Neural cell (in vitro differentiated cells): ENCODE measurements at regions not wholly inside any gene's neighbourhood (a gene's known extent, or its start where the extent isn't known, plus 50 kb on each side); places are given as distances from the start of the nearest gene placed in this dataset.

Experiments
- H2AFZ ChIP-seq: fragments of 200-600, 300-800 bp; sonication (generic), shearing (Covaris generic); 2 replicates; pipeline ENCODE4 v1.6.0; 2014; ENCODE audit warnings: low read depth, mild to moderate bottlenecking, antibody characterized with exemption, low read length, moderate library complexity
- H3F3A ChIP-seq: fragments of 200-600 bp; shearing (Covaris generic); 2 replicates; pipeline ENCODE4 v1.6.1; 2016; ENCODE audit warnings: mild to moderate bottlenecking, moderate library complexity, mixed read lengths, antibody characterized with exemption, low read length; ENCODE audit not compliant: insufficient read depth, poor library complexity, severe bottlenecking
- H3K27ac ChIP-seq: fragments of 200-600, 300-800 bp; sonication (generic), shearing (Covaris generic); 2 replicates; pipeline ENCODE4 v1.5.1; 2014; ENCODE audit warnings: mild to moderate bottlenecking, low read length, moderate library complexity
- H3K27me3 ChIP-seq: fragments of 300-800, 200-600 bp; sonication (generic), shearing (Covaris generic); 2 replicates; pipeline ENCODE4 v1.6.0; 2014; ENCODE audit warnings: mild to moderate bottlenecking, low read depth, low read length, moderate library complexity; ENCODE audit not compliant: insufficient read depth
- H3K36me3 ChIP-seq: fragments of 300-800, 200-600 bp; sonication (generic), shearing (Covaris generic); 2 replicates; pipeline ENCODE4 v1.5.1; 2014; ENCODE audit warnings: mild to moderate bottlenecking, antibody characterized with exemption, low read length, moderate library complexity; ENCODE audit not compliant: insufficient read depth
- H3K4me2 ChIP-seq: fragments of 300-800, 200-600 bp; sonication (generic), shearing (Covaris generic); 2 replicates; pipeline ENCODE4 v1.6.0; 2014; ENCODE audit warnings: mild to moderate bottlenecking, low read length
- H3K4me3 ChIP-seq: fragments of 300-800, 200-600 bp; sonication (generic), shearing (Covaris generic); 2 replicates; pipeline ENCODE4 v1.5.1; 2014; ENCODE audit warnings: mild to moderate bottlenecking, low read length, moderate library complexity
- H3K79me2 ChIP-seq: fragments of 200-600 bp; shearing (Covaris generic); replicated peaks from 2 replicates; pipeline ENCODE4 v1.6.0; 2014; ENCODE audit warnings: mild to moderate bottlenecking, low read length, moderate library complexity; ENCODE audit not compliant: insufficient read depth
- H3K9ac ChIP-seq: fragments of 300-800, 200-600 bp; sonication (generic), shearing (Covaris generic); 2 replicates; pipeline ENCODE4 v1.6.1; 2016; ENCODE audit warnings: mild to moderate bottlenecking, low read length, mixed read lengths
- H3K9me2 ChIP-seq: fragments of 200-600 bp; shearing (Covaris generic); 2 replicates; pipeline ENCODE4 v1.6.1; 2016; ENCODE audit warnings: mild to moderate bottlenecking, low read length, mixed read lengths; ENCODE audit not compliant: insufficient read depth
- H3K9me3 ChIP-seq: fragments of 200-600, 300-800 bp; sonication (generic), shearing (Covaris generic); 2 replicates; pipeline ENCODE4 v1.6.1; 2016; ENCODE audit warnings: mild to moderate bottlenecking, mixed run types, low read length, moderate library complexity, mixed read lengths
- H4K20me1 ChIP-seq: fragments of 200-600 bp; shearing (Covaris generic); 2 replicates; pipeline ENCODE4 v1.6.1; 2016; ENCODE audit warnings: mild to moderate bottlenecking, mixed run types; ENCODE audit not compliant: insufficient read depth
- EP300 ChIP-seq: fragments of 450-650 bp; conservative IDR thresholded peaks from 2 replicates; pipeline ENCODE4 v1.6.1; 2014; ENCODE audit warnings: antibody characterized with exemption, mild to moderate bottlenecking, moderate library complexity; ENCODE audit not compliant: poor library complexity, severe bottlenecking
- EZH2 ChIP-seq: fragments of 200-600, 300-800 bp; shearing (Covaris generic), sonication (generic); IDR thresholded peaks from 2 replicates; pipeline ENCODE4 v1.6.1; 2014; ENCODE audit warnings: antibody characterized with exemption, low read length, borderline replicate concordance, mild to moderate bottlenecking; ENCODE audit not compliant: insufficient read depth, poor library complexity, severe bottlenecking
- MXI1 ChIP-seq: fragments of 450-650 bp; conservative IDR thresholded peaks from 2 replicates; pipeline ENCODE4 v1.6.1; 2014; ENCODE audit warnings: antibody characterized with exemption, mild to moderate bottlenecking; ENCODE audit not compliant: poor library complexity, severe bottlenecking
- POLR2AphosphoS5 ChIP-seq: IDR thresholded peaks from 2 replicates; pipeline ENCODE4 v1.6.1; 2012
- RAD21 ChIP-seq: fragments of 450-650 bp; conservative IDR thresholded peaks from 2 replicates; pipeline ENCODE4 v1.6.1; 2014; ENCODE audit warnings: antibody characterized with exemption, mild to moderate bottlenecking, moderate library complexity
- REST ChIP-seq: IDR thresholded peaks from 2 replicates; pipeline ENCODE4 v1.6.1; 2012; ENCODE audit warnings: borderline replicate concordance
- SMC3 ChIP-seq: fragments of 450-650 bp; conservative IDR thresholded peaks from 2 replicates; pipeline ENCODE4 v1.6.1; 2014; ENCODE audit warnings: antibody characterized with exemption, mild to moderate bottlenecking, moderate library complexity; ENCODE audit not compliant: poor library complexity
- TAF1 ChIP-seq: IDR thresholded peaks from 2 replicates; pipeline ENCODE4 v1.6.1; 2012; ENCODE audit warnings: low read depth
- TF ChIP-seq, protein P1 (sequence below): fragments of 450-650 bp; IDR thresholded peaks from 2 replicates; pipeline ENCODE4 v1.5.1; 2014; ENCODE audit warnings: antibody characterized with exemption, mild to moderate bottlenecking, moderate library complexity; ENCODE audit not compliant: poor library complexity, severe bottlenecking

DNA sequence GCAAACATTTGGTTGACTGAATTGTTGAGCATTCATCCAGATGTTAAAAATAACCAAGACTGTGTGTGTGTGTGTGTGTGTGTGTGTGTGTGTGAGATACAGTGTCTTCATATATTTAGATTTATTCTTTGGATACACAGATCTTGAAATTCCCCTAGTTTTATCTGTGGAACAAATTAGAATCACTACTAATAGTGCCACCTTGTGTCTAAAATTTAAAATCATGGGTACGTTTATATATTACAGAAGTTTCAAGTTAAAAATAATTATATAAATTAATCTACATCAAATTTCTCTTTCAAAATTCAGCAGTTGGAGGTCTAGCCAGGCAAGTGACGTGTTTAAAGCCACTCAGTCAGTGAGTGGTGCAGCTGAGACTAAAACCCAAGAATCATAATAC, 1566.2 kb upstream of the TENM4 start (continued):
- no peak for TF ChIP-seq MXI1

DNA sequence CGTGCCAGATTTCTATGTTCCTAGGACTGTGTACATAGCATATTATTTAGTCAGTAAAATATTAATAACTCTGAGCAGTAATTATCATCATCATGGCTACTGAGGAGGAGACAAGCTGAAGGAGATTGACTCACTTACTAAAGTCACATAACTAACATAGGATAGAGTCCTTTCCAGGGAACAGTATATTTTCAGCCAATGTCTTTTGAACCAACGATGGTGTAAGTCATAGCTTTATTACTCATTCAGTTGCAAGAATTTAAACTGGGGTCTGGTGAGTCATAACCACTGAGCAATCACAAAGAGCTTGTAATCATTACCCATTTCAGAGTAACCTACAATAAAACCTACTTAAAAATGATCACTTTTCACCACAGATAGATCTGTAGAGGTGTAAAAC, 1564.8 kb upstream of the TENM4 start:
- H3K27ac ChIP-seq, result no peak overlapping the region
- no peak overlapping the region for H3K4me2 ChIP-seq
- H3K9ac ChIP-seq, result no peak overlapping the region
- no peak overlapping the region for H3K4me3 ChIP-seq
- H3K27me3 ChIP-seq, result no peaks in the 10 kb centered on the region
- no peaks in the 10 kb centered on the region for H3K9me3 ChIP-seq
- no peaks in the 10 kb centered on the region for H3K9me2 ChIP-seq
- H4K20me1 ChIP-seq, result no peaks in the 10 kb centered on the region
- no peaks in the 10 kb centered on the region for H3F3A ChIP-seq
- TF ChIP-seq EZH2 (no peak), RAD21 (no peak), TAF1 (no peak), REST (no peak), POLR2AphosphoS5 (no peak), EP300 (no peak), SMC3 (no peak), MXI1 (no peak)
- TF ChIP-seq, protein P1, sequence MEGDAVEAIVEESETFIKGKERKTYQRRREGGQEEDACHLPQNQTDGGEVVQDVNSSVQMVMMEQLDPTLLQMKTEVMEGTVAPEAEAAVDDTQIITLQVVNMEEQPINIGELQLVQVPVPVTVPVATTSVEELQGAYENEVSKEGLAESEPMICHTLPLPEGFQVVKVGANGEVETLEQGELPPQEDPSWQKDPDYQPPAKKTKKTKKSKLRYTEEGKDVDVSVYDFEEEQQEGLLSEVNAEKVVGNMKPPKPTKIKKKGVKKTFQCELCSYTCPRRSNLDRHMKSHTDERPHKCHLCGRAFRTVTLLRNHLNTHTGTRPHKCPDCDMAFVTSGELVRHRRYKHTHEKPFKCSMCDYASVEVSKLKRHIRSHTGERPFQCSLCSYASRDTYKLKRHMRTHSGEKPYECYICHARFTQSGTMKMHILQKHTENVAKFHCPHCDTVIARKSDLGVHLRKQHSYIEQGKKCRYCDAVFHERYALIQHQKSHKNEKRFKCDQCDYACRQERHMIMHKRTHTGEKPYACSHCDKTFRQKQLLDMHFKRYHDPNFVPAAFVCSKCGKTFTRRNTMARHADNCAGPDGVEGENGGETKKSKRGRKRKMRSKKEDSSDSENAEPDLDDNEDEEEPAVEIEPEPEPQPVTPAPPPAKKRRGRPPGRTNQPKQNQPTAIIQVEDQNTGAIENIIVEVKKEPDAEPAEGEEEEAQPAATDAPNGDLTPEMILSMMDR, result no peak
- H2AFZ ChIP-seq, result no peak overlapping the region
- no peaks in the 10 kb centered on the region for H3K79me2 ChIP-seq
- H3K36me3 ChIP-seq, result no peaks in the 10 kb centered on the region

DNA sequence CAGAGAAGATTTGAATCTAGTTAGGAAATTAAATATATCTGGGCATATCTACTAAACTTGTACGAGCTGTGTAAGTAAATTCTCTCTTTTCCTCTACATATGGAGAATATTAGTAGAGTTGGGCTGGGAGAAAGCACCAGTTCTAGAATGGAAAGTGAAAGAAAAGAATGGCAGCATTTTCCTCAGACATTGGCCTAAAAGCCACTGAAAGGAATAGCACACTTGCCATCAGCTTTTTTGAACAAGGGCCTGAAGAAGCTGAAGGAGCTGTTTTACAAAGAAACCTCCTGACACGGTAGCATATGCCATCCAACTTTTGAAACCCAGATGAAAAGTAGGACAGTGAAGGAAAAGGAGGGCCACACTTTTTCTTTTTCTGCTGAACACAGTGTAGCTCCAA, 1563.7 kb upstream of the TENM4 start:
- H3K9ac ChIP-seq, result no peak overlapping the region
- no peaks in the 10 kb centered on the region for H3K27me3 ChIP-seq
- H3K36me3 ChIP-seq, result no peaks in the 10 kb centered on the region
- H4K20me1 ChIP-seq, result no peaks in the 10 kb centered on the region
- no peaks in the 10 kb centered on the region for H3F3A ChIP-seq
- H3K27ac ChIP-seq, result no peak overlapping the region
- TF ChIP-seq POLR2AphosphoS5 (no peak), MXI1 (no peak), EP300 (no peak), TAF1 (no peak), RAD21 (no peak), EZH2 (no peak), SMC3 (no peak), REST (no peak)
- TF ChIP-seq, protein P1, result no peak
- no peak overlapping the region for H3K4me3 ChIP-seq
- H3K79me2 ChIP-seq, result no peaks in the 10 kb centered on the region
- H2AFZ ChIP-seq, result no peak overlapping the region
- H3K9me3 ChIP-seq, result no peaks in the 10 kb centered on the region
- no peaks in the 10 kb centered on the region for H3K9me2 ChIP-seq
- no peak overlapping the region for H3K4me2 ChIP-seq
